ENCODE measurements at regions not wholly inside any gene's neighbourhood (a gene's known extent, or its start where the extent isn't known, plus 50 kb on each side); places are given as distances from the start of the nearest gene placed in this dataset.

- DNase-seq (no peak), ATAC-seq (ENCODE audit: insufficient read depth, low FRiP score) (no peak)
- Histone ChIP-seq H3K27ac (ENCODE audit: low read depth in 1 of 2, low read length in 1 of 2) (no peak overlapping the region), H3K4me3 (no peak overlapping the region), H3K4me1 (ENCODE audit: control insufficient read depth in 5 of 5, insufficient read depth in 5 of 5, low read length in 5 of 5) (no peaks in the 10 kb centered on the region), H3K9me3 (ENCODE audit: control insufficient read depth in 4 of 4, insufficient read depth in 3 of 4, low read length in 3 of 4) (no peaks in the 10 kb centered on the region), H3K27me3 (ENCODE audit: control insufficient read depth in 3 of 3, insufficient read depth in 3 of 3, low read length in 2 of 3) (no peaks in the 10 kb centered on the region), H3K36me3 (ENCODE audit: control insufficient read depth in 4 of 4, insufficient read depth in 4 of 4, low read length in 4 of 4) (no peaks in the 10 kb centered on the region), H3K9ac (ENCODE audit: insufficient read depth in 1 of 2, low read length in 2 of 2) (no peak overlapping the region)
- WGBS, 2 donors = 90 to 91% methylated on average over 5 of the region's 5 CpGs
- TF ChIP-seq CTCF (IDR thresholded peaks at IDR 0.05; ENCODE audit: control extremely low read depth, extremely low read depth) = no peak
Observed at GRCh38 chr15:38690216-38690615, 125.6 kb upstream of the RASGRP1 start.

DNA sequence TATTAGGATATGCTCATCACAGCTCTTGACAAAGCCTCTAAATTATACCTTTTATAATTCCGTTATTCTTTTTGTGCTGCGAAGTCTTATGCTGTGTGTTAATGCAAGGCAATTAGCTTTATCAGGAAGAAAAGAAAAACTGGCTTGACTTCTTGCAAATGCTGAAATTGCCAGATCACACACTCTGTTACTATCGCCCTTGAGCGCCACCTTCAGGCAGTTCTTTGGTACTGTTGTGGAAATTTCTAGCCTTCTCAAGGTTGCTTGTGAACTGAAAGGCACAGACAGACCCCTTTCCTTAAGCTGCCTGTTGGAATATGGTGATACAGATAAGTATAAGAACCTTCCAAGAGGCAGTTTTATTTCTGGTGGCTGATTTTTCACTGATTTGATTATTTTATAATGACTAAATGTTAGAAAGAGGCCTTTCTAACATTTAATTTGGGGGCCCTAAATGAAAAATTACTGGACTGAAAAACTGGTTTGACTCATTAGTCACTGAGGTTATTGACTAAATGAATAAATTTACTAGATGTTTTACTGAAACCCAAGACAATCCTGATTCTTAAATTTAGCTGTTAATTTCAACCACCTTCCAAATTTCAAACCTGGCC lies 126.2 kb upstream of the RASGRP1 start:
- peaks cover 0 to 5% (median 0%) of the 10 kb centered on the region in 5 donors for H3K4me1 ChIP-seq (ENCODE audit: control insufficient read depth in 5 of 5, insufficient read depth in 5 of 5, low read length in 5 of 5)
- TF ChIP-seq CTCF (IDR thresholded peaks at IDR 0.05; ENCODE audit: control extremely low read depth, extremely low read depth) = peak; percentile 69
- no peaks in the 10 kb centered on the region for H3K36me3 ChIP-seq (ENCODE audit: control insufficient read depth in 4 of 4, insufficient read depth in 4 of 4, low read length in 4 of 4)
- WGBS, 2 donors = 34 to 41% methylated on average over 4 of the region's 4 CpGs
- H3K9ac ChIP-seq (ENCODE audit: insufficient read depth in 1 of 2, low read length in 2 of 2) = no peak overlapping the region
- peak; percentile 75 to 85 (median 80) for DNase-seq
- no peaks in the 10 kb centered on the region for H3K9me3 ChIP-seq (ENCODE audit: control insufficient read depth in 4 of 4, insufficient read depth in 3 of 4, low read length in 3 of 4)
- no peaks in the 10 kb centered on the region for H3K27me3 ChIP-seq (ENCODE audit: control insufficient read depth in 3 of 3, insufficient read depth in 3 of 3, low read length in 2 of 3)
- H3K4me3 ChIP-seq = no peak overlapping the region
- H3K27ac ChIP-seq (ENCODE audit: low read depth in 1 of 2, low read length in 1 of 2) = no peak overlapping the region
- ATAC-seq (ENCODE audit: insufficient read depth, low FRiP score) = peak; percentile 82

- TF ChIP-seq CTCF (IDR thresholded peaks at IDR 0.05; ENCODE audit: control extremely low read depth, extremely low read depth) = no peak
- H3K36me3 ChIP-seq (ENCODE audit: control insufficient read depth in 4 of 4, insufficient read depth in 4 of 4, low read length in 4 of 4) = no peaks in the 10 kb centered on the region
- WGBS, 2 donors = 78 to 90% methylated on average over 2 of the region's 2 CpGs
- H3K4me1 ChIP-seq (ENCODE audit: control insufficient read depth in 5 of 5, insufficient read depth in 5 of 5, low read length in 5 of 5) = peaks cover 0 to 6% (median 0%) of the 10 kb centered on the region in 5 donors
- H3K9me3 ChIP-seq (ENCODE audit: control insufficient read depth in 4 of 4, insufficient read depth in 3 of 4, low read length in 3 of 4) = no peaks in the 10 kb centered on the region
- no peak overlapping the region for H3K9ac ChIP-seq (ENCODE audit: insufficient read depth in 1 of 2, low read length in 2 of 2)
- DNase-seq = no peak
- no peak overlapping the region for H3K27ac ChIP-seq (ENCODE audit: low read depth in 1 of 2, low read length in 1 of 2)
- no peak for ATAC-seq (ENCODE audit: insufficient read depth, low FRiP score)
- H3K27me3 ChIP-seq (ENCODE audit: control insufficient read depth in 3 of 3, insufficient read depth in 3 of 3, low read length in 2 of 3) = no peaks in the 10 kb centered on the region
- H3K4me3 ChIP-seq = no peak overlapping the region
Observed at GRCh38 chr15:38691377-38691776, 126.8 kb upstream of the RASGRP1 start.
